ENCODE measurements at regions not wholly inside any gene's neighbourhood (a gene's known extent, or its start where the extent isn't known, plus 50 kb on each side); places are given as distances from the start of the nearest gene placed in this dataset.
A peak's percentile ranks its signal among the peaks of the same experiment; 100 is the strongest.
"Not testable (repeated sequence)": the region's sequence is repeated elsewhere in the genome, so short reads cannot be mapped to it uniquely, and the experiment has no call there.

DNA sequence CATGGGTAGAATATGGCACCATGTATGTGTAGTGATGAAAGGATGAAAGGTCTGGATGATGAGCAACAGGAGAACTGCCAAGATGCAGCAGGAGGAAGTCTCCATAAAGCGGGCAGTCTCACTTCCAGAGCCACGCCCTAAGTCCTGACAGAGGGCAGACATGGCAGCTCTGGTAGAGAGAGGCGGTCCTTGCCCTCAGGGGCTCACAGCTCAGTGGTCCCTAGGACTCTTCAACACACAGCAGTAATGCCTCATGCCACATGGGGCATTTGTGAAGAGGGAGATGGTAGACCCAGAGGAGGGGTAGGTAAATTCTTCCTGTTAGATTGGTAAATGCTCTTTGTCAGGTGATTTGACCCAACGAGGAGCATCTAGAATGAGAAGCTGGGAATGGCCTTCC, 1088.4 kb downstream of the BCL11B start:
- DNase-seq: no peak

DNA sequence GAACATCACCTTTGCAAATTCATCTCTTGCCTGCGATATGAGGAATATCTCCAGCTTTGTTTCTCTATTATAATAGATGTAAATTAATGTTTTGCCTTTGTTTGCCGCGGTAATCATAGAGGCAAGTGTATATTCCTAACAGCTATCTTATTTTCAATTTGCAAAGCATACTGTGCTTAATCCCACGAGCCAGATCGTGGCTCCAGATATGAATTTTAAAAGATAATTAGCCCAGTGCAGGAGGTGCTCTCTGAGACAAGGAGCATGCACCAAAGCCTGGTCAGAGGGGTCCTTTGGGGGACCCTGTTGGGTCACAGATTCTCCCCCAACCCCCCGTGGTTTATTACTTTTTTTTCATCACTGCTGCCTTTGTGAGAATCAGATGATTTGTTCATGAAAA, 1087.5 kb downstream of the BCL11B start:
- no peak for DNase-seq

DNA sequence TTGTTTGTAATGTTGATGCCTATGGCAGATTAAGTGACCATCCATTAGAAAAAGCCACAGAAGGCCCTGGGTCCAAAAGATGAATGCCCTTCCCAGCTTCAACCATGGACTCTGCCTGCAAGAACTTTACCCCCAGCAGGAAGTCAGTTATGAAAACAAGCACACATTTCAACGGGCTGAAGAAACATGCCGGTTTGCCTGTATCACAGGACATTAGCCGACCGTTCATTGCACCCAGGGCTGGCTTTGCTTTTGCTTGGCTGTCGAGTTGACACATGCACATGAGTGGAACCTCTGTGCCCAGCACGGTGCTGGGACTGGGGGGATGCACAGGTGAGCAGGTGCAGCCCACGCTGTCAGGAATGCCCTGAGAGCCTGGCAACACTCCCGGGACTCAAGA, 1087.0 kb downstream of the BCL11B start:
- no peak for DNase-seq

DNA sequence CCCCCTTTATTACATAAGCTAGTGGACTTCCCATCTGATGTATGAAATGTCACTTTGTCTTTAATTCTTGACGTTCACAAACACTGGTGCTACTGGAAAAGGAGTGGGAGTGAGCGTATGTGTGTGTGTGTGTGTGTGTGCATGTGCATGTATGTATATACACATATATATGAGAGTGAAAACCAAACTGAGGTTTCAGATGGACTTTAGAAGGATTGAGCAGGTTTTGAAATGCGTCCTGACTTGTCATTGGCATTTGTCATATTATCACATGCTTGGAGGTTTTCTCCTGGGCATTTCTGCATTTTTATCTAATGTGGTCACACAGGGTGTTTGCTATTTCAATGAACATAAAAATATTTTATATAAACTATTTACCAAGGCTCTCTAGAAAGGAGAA, 1085.9 kb downstream of the BCL11B start:
- DNase-seq: no peak

DNA sequence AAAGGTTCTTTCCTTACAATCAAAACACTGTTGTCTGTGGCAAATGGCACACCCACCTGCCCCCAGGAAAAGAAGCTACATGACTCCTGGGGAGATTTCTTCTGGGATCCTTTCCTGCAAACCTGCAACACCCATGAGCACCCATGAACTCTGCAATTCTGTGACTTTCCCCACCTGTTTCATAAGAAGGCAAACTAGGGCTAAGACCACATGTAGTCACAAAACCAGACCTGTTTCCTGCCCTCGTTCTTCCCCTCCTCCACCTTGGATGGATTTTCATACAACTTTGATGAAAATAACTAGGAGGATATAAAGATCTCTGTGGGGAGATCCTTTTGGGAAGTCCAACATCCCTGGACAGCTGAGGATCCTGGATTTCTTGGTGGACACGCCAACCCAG, 1084.7 kb downstream of the BCL11B start:
- peak; percentile 44 for DNase-seq

DNA sequence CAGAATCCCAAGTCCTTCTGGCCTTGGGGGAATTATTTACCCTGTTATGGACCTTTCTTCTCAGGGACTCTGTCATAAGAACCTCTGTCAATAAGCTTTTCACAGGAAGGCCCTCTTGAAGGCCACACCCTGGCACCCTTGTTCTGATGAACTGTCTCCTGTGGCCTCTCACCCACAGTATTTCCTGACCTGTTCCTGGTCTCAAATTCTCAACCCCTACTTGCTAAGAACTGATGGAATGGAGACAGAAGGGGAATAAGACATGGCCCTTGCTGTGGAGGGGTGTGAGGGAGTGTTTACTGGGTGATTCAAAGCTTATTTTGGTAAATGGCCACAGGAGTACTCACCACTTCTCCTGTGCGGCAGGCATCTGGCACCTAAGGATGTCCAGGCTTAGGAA, 1082.9 kb downstream of the BCL11B start:
- no peak for DNase-seq

DNA sequence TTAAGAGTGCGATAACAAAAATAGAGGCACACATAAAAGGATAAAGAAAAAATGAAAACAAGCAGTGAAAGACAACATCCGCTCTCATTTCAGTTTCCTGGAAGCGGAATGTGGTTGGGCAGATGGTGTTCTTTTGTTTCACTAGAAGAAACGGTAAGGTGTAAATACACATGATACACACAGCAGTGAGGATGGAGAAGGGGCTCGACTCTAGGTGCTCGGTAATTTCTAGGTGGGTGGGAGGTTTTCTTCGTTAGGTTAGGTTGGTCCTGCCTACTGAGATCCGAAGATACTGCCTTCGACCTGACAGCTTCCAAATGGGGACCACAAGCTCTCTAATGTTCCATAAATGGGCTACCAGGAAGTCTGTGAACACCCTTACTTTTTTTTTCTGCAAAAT, 1082.5 kb downstream of the BCL11B start:
- no peak for DNase-seq

DNA sequence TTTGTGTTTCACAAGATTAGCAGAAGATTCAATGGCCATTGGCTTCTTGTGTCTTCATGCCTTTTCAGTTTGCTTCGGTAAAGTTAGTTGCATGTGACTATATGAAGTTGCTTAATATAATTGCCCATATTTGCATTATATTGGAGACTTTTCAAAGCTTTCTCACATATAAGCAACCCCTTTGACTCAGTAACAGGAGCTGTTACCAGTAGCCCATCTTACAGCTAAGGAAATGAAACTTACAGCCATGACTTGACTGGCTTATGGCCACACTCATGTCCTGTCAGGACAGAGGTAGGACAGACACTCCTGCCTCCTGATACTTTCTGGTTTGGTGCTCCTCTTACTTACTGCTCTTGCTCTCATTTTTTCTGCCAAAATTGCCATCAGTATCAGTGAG, 1082.1 kb downstream of the BCL11B start:
- DNase-seq: no peak

DNA sequence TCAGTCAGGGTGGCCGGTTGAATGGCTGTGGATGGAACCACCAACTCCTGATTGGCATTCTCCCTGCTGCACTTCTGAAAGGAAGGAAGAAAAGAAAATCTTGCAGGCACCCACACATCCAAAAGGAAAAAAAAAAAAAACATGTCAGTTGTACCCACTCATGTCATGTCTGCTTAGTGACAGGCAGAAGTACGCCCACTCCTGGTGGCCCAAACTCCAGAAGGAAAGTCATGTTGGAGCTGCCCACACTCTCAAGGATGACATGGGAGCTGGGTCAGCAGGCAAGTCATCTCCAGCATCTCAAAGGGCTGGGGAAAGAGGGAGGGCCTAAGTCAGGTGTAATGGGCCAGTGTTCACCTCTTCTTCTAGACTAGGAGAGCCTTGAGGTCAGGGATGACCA, 1079.1 kb downstream of the BCL11B start:
- no peak for DNase-seq

DNA sequence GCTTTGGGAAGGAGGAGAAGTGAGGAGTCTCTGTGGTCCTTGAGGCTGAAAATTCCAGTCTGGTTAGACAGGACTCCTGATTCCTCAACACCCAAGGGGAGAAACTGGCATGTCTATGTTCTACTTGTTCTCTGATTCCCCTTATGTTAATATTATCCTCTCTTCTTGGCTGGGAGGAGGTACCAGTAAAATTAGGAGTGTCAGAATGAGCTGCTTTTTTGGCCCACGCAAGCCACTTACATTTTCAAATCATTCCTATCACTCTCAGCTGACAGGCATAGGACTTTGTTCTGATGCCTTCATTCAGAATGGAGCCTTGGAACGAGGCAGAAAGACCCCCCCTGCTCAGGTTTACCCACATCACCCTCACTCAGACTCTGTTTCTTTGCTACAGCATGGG, 1077.2 kb downstream of the BCL11B start:
- DNase-seq: no peak

DNA sequence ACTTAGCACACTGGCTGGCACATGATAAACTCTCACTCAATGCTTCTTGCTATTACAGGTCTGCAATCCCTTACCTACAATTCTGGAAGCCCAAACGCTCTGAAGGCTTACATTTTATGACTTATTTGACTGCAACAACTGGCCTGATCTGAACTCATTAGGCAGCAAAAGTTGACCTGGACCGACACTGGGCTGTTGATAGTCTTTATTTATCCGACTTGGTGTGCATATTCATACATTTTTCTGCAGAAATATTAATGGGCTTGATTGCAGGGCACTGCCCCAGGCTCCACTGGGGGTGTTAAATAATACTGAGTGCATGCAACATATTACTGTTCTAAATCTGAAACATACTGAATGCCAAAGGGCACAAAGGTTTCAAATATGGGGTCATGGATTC, 1076.7 kb downstream of the BCL11B start:
- no peak for DNase-seq

DNA sequence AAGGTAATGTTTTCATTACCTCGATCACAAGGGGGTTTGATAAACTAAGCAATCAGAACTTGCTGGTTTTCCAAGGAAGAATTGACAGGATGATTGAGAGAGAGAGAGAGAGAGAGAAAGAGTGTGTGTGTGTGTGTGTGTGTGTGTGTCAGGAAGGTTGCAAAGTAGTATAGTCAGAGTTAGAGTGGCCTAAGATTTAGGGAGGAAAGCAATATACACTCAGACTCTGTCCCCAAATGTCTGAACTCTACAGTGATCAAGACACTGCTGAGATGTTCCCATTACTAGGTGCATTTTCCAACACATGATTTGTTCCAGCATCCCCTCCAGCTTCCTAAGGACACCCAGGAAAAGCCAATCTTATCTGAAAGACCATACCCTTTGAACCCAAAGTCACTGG, 1074.1 kb downstream of the BCL11B start:
- DNase-seq: no peak

DNA sequence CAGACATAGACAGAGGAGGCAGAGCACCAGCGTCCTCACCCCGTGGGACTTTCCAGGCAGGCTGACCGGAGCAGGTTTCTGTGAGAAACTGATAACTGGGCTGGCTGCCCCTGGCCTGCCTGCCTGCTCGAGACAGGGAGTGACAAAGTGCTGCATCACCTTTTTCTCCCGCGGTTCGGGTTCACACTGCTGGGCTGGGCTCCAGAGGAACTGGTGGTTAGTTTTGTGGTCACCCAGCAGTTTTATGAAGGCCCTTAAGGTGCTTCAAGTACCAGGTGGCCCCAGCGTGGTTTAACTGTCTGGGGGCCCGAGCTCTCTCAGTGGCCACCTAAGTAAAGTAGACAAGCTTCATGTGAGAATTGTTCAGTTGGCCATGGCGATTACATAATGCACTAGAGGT, 1073.6 kb downstream of the BCL11B start:
- peak; percentile 69 for DNase-seq

DNA sequence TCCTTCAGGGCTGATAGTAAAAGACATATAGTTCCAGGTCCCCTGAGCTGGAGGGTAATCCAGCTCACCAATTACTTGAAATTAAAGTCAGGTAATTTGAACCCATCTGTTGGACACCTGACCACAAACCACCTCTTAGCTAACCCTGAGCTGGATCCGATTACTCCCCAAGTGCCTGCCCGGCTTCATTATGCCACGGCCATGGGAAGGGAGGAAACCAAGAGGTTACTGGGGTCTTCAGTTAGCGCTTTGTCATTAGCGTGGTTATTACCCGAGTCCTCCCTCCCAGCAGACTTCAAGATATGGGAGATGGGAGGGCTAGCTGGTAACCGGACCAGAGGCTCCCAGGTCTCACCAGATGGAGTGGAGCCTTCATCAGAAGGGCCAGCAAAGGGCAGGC, 1071.4 kb downstream of the BCL11B start:
- DNase-seq: no peak

DNA sequence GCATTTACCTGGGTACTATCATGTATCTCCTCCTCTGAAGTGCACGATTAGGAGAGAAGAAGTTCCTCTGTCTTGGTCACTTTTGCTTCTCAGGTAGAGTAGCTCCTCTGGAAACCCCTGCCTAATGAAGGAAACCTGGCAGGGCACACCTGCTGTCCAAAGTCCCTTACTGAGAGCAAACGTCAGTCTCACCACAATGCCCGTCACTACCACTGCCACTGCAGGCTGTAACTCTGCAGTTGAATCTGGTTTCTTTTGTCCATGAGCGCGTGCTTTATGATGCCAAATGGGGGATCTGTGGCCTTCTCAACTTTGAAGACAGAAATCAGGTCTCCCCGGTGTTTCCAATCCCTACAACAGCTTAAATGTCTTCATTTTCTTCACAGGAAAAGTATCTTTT, 1068.6 kb downstream of the BCL11B start:
- DNase-seq: no peak

DNA sequence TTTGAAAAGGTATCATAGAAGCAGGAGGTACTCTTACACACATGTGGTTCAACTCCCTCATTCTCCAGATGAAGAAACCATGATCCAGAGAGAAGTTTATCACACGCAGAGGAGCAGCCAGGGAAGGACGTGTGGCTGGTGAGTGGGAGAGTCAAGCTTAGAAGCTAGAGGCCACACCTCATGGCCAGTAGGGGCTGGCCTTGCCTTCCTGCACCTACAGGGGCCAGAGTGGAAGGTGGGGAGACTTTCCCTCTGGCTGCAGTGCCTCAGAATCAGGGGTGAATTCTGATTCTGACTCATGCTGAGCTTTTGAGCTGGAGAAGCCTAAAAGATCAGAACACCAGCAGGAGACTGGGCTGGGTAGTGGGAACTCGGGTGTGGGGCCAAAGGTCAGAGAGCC, 1067.9 kb downstream of the BCL11B start:
- no peak for DNase-seq

DNA sequence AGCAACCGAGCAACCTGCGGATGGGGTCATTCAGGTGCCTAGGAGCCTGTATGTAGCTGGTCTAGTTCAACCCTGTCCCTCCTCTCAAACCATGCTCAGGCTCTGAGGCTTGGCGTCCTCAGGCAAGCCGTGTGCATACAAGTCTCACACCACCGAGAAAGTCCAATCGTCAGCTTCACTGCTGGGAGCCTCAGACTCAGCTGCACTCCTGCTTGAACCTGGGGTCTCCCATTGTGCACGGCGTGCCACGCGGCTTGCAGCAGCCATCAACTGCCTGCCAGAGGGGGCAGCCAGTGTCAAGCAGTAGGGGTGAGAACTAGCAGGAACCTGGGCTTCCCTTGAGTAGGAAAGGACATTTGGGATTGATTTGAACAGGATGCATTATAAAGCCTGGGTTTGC, 1064.6 kb downstream of the BCL11B start:
- DNase-seq: no peak

DNA sequence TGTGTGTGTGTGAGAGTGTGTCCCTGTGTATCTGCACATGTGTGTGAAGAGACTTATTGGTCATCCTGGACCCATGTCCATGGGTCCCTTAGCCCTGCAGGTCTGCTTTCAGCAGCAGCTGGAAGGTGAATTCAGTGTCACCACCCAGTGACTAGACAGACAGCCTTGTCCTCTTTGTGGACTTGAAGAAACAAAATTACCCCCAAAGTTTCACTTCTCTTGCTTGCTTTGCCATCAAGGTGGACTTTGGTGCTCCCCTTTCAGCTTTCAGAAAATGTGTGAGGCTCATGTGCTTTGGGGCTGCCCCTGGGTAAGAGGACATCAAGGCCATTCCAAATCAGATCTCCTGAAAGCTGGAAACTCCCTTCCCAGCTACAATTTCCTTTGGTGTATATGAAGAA, 1063.8 kb downstream of the BCL11B start:
- no peak for DNase-seq

DNA sequence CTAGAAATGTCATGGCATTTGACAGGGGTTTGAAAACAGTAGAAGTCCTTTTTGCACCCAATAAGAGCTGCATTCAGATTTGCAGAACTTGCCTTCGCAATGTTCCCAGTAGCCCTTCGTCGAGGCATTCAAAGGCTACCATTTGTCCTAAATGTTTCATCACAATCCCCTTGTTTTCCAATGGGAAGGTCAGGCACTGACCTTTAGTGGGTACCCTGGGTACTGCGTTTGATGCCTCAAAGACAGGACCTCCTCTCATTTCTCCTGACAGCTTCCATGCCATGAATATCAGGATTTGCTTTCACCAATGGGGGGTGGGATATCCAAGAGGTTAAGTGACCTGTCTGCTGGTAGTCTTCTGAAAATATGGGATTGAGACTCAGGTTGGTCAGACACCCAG, 1063.1 kb downstream of the BCL11B start:
- no peak for DNase-seq

DNA sequence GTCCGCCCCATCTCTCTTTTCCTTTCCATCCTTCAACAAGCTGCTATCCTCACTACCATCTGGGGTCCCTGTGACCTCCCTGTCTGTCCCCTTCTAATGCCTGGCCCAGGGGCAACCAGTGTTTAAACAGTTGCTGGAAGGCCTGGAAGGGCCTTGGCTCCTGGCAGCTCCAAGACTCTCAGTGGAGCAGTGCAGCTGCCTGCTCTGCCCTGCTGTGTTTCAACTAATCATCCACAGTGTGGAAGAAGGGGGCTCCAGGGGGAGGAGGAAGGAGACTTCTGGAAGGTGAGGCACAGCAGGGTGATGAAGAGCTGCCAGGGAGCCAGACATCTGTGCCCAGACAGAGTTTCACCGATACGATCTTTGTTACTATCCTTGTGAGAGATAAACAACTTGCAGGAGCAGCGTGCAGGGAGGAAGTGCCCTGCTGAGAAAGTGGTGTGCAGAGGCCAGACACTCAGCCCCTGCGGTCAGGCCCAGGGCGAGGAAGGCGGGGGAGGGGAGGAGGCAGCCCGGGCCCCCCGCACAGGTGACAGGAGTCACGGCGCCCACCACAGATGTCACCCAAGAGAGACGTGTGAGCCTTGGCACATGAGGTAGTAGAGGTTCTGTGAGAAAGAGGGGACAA, 1061.8 kb downstream of the BCL11B start:
- DNase-seq: peak; percentile 72

DNA sequence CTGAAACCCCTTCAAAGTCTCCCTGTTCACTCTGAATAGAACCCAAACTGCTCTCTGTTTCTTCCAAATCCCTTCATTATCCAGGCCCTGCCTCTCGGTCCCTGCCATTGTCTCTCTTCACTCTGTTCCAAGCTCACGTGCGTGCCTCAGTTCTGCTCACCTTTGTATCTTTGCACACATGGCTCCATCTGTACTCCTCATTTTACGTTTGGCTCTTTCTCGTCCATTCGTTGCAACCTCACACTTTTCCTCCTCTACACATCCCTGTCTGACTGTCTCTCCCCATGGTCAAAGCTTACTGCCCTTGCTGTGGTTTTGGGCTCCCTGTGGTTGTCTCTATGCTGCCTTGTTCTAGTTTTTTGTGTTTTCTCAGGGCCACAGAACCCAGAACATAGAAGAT, 1054.5 kb downstream of the BCL11B start:
- no peak for DNase-seq

DNA sequence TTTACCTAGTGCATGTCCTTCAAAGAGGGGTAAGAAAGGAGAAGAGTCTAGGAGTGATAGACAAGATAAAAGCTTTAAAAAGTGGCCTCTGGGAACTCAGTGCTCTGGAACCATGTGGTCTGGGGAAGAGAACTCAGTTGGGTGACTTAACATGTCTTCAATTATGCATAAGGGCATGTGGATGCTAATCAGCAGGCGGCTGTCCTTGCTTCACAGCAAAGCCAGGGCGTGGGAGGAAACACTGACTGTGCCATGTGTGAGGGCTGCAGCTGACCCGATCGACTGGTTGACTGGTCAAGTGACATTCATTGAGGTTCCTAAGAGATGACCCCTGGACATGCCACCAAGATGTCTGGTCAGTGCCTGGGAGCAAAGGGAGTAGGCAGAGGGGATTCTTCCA, 1053.8 kb downstream of the BCL11B start:
- no peak for DNase-seq

DNA sequence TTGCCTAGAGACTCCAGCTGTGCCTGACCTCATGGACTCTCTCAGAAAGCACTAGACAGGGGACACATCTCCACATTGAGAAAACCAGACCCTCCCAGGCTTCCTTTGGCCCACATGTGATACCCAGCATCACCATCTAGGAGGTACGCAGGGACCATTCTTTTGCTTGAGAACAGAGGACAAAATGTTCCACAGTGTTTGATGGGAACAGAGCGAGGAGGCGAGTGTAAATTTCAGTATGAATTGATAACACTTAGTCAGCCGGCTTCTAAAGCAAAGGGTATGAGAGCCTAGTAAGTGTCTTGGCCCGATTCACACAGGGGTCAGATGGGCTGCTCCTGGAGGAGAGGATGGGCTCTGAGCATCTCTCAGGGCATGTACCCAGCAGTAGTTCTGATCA, 1052.4 kb downstream of the BCL11B start:
- no peak for DNase-seq

DNA sequence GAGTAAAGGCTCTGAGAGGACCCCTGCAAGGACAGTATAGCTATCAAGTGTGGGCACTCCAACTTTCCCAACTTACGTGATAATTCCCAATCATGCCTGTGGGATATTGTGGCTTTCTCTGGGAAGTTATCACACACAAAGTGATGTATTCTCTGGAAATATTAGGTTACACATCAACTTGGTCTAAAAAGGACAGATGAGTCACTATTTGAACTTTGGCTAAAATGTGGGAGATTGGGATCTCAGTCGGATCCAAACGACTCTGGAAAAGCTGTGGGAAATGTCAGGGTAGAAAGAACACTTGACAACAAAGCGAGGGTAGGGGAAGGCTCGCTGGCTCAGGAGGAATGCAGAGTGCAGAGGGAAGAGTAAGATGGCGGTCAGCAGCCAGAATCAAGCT, 1048.9 kb downstream of the BCL11B start:
- no peak for DNase-seq

DNA sequence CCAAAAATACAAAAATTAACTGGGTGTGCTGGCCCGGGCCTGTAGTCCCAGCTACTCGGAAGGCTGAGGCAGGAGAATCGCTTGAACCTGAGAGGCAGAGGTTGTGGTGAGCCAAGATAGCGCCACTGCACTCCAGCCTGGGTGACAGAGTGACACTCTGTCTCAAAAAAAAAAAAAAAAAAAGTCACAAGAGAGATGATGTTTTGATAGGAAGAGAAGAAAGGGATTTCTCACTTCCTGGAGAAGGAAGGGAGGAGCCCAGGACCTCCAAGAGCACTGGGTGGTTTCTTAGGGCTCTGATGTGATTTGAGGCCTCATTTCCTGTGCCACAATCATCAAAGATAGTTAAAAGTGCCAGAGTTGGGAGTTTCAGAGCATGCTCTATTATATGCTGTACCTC, 1048.3 kb downstream of the BCL11B start:
- not testable (repeated sequence) for DNase-seq

DNA sequence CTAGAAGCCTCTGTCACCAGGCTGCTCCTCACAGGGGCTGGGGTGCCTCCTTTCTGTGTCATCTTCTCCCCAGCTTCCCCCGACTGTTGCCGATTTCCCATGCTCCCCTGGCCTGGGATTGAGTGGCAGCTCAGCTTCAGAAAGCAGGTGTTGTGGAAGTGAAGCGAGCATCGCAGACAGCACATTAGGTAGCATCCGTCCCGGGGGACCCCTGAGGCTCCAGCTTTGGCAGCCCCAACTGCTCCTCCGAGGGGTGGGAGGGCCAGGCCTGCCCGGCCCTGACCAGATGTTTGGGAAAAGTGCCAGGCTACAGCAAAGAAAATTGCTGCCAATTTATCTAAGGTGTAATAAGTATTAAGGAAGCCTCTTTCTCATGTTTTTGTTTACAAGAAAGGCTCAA, 1045.6 kb downstream of the BCL11B start:
- DNase-seq: no peak
